GM18520 (cell line): ENCODE measurements at regions not wholly inside any gene's neighbourhood (a gene's known extent, or its start where the extent isn't known, plus 50 kb on each side); places are given as distances from the start of the nearest gene placed in this dataset.

Source experiments
- ATAC-seq: cut with Tn5 transposase; IDR thresholded peaks from one replicate; pipeline ENCODE4 v1.9.1; 2021; ENCODE audit not compliant: unreplicated experiment

GRCh38 chr12:19941096-19941495 lies 427.2 kb upstream of the PDE3A start:
- ATAC-seq = no peak

DNA sequence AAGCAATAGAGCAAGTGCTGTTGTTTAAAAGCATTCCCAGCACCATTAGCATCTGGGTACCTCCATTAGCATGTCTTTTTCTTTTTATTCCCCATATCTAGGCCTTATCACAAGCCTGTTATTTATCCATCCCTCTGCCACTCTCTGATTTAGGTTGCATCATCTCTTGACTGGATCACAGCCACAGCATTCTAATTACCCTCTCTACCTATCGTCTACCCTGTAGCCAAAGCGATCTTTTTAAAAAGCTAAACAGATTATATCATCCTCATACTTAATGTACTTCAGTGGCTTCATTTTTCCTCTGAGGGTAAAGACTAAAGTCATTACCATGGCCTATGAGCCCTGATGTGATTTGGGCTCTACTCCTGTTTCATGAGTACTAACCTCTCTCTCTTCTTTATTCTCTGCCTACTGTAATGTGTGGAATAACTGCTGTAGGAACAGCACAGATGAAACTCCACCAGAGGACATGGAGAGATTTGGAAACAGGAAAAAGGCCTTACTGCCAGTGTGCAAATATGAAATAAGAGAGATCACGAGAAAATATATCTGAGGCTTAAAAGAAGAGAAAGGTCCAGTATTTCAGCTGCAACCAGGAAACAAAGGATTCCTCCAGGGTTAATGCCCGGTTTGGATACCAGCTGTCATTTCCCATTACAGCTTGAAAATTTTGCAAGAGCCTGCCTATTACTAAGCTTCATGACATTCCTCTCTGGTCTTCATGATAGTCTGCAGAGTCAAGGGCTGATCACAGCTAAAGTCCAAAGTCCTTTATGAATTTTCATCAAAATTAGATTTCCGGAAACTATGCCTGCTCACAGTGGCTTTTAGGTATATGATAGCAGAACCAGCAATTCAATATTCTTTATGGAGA lies 422.5 kb upstream of the PDE3A start:
- ATAC-seq = no peak

GRCh38 chr12:19946550-19946949 lies 421.8 kb upstream of the PDE3A start:
- ATAC-seq = no peak

- no peak for ATAC-seq
Observed at GRCh38 chr12:19947344-19947743, 421.0 kb upstream of the PDE3A start.

DNA sequence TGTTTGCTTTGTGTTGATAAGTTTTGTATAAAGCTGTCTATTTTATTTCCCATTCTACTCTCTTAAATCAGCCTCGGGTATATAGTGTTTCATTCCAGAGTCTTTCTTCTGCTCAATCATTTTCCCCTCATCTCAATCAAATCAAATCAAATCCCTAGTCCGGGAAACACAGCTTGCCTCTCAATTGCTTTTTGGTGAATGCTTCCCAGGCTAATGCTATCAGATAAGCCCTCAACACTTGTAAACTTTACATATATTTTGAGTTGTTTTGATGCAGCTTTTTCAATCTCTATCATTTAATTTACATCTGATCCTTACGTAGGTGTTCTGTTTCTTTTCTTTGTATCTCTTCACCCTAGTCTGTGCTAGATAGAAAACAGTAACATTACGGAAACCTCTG lies 416.7 kb upstream of the PDE3A start:
- ATAC-seq = no peak

GRCh38 chr12:19953734-19954133 lies 414.6 kb upstream of the PDE3A start:
- ATAC-seq = no peak

DNA sequence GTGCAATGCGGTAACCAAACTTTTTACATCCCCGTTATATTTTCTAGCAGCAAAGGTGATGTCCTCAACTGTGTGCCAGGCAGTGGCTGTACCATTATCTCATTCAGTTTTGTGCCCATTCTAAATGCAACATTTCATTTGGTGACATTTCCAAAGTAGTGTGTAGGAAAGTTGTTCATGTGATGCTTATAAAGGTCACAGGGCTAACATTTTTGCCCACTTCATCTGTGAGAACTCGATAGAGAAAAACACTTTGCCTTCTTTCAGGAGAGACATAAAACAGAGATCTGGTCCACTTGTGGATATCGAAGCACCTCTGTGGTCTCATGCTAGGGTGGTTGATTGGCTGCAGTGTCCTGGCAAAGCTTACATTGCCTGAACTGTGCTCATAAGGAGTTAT lies 414.2 kb upstream of the PDE3A start:
- ATAC-seq = no peak

DNA sequence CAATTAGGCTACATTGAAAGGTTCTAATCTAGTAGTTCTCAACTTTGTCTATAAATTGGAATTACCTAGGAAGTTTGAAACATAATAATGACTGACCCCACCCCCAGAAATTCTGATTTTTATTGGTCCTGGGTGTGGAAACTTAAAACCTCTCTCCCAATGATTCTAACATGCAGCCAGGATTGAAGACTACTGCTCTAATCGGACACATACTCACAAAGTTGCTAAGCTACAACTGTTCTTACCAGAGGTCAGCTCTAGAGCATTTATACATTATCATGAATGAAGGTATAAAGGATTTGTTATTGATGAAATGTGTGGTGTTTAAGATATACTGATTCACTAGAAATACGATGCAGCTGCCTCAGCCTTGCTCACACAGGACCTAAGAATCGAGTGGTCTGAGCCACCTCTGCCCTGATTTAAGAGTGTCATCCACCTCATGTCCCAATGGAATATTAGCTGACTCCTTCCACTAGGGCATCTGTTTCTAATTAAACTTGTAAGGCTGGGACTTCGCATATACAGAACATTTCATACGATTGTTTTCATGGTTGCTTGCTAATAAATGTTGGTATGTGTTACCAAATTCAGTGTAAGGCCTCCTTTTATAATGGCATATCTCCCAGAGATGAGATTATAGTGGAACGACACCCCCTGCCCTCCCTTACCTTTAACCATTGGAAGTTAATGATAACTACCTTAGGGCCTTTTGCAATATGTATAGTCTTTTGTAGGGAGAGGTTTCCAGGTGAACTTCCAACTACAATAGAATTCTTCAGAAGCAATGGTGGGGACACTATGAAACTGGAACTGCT lies 410.8 kb upstream of the PDE3A start:
- ATAC-seq = no peak

DNA sequence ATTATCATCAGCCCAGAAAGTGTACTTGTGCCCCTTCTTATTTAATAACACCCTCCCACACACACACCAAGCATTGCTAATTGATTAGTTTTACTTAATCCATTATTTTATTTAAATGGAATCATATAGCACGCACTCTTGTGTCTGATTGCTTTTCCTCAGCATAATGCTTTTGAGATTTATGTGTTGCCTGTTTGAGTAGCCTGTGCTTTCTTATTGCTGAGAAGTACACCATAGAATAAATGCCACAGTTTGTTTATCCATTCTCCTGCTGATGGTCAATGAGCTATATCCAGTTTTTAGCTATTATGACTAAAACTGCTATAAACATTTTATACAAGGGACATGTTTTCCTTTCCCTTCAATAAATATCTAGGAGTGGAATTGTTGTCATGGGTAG lies 409.9 kb upstream of the PDE3A start:
- no peak for ATAC-seq

- ATAC-seq = no peak
Observed at GRCh38 chr12:19959353-19959752, 409.0 kb upstream of the PDE3A start.

GRCh38 chr12:19960527-19960926 lies 407.8 kb upstream of the PDE3A start:
- no peak for ATAC-seq

DNA sequence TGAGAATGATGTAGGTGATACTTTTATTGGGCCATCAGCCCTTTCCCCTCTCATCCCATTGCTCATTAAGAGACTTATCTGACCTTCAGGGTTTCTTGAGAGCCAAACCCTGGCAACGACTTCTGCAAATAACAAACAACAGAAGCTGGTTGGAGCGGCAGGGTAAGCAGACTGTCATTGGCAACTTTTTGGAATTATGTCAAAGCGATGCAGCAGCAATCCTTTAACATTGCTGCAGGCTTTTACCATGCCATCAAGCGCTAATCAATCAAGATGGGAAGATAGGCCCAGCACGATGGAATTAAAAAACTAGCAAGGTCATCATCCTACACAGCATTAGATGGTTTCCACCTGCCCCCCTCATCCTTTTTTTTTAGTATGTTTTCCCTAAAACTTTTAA lies 406.1 kb upstream of the PDE3A start:
- no peak for ATAC-seq

DNA sequence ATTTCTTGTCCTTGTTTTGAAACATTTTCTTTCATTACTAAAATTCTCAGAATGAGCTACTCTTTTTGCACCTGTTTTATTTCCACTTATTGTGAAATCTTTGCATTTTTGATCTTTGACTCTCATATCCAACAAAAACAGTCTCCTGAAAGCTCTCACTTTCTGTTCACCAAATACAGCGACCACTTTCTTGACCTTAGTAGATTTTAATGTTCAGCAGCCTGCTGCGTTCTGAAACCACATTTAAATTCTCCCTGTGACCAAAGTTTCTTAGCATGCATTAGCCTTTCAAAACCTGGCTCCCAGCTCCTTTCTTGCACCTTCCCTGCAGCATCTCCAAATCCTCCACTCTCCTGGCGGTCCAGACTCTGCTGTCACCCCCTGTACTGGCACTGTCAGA lies 404.4 kb upstream of the PDE3A start:
- no peak for ATAC-seq

DNA sequence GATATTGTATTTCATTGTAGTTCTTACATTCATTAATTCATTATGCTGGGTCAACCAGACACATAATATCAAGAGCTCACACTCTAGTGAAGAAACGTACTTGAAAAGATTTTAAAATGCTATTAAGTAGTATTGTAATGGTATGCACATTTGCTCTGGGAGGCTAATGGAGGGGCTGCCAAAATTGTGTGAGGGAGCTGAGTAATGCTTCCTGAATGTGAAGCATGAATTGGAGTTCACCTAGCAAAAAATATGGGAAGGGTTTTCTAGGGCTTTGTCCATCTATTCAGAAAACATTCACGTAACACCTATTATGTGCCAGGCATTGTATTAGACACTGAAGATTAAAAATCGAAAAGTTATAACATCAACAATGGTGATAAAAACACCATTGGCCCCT lies 403.8 kb upstream of the PDE3A start:
- ATAC-seq = no peak

- no peak for ATAC-seq
Observed at GRCh38 chr12:19965196-19966038, 402.9 kb upstream of the PDE3A start.

DNA sequence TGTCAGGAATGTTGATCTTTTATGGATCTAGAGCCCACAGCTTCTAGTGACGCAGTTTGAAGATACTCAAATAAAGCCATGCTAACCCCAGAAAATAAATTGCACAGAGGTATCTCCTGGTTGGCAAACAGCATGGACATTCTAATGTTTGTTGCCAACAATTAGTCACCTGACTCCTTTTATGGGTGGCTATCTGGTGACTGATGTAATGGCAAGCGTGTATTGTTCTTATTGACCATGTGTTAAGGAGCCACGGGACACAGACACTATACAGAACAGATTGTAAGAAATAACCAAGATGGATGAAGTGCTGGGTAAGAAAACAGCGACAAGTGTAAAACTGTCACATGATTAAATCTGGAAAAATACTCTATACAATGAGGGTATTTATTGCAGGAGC lies 401.3 kb upstream of the PDE3A start:
- ATAC-seq = no peak

DNA sequence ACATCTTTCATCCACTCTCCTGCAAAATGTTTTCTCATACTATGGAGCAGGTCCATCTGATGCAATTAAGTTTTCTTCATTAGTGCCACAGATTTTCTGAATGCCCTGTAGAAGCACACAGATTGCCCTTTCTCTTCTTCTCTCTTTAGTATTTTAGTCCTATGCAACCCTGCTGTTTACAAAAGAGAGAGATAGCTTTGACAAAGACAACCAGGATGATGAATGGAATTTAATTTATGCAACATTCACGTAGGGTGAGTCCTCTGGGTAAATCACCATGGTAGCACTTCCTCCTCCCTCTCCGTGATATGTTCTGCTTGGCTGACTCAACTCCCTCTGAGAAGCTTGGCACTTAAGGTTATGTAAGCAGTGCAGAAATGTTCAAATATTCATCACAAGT lies 400.9 kb upstream of the PDE3A start:
- ATAC-seq = no peak

GRCh38 chr12:19970116-19970515 lies 398.2 kb upstream of the PDE3A start:
- ATAC-seq = no peak

DNA sequence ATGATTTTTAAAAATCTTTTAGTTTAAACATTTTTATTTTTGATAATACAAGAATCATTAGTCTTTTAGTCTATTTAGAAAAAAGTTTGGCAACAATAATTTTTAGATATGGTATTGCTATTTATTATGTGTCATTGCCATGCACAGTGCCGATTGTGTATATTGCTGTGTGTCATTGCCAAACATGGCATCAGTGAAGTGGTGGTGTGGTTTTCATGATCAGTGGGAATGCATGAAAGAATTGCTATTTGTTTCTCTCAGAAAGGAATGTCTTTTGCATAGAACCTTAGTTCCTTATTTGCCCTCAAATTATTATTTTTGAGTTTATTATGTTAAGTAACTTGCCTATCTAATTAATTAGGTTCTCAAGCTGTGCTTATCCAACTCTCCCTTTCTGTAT lies 397.5 kb upstream of the PDE3A start:
- ATAC-seq = no peak

- no peak for ATAC-seq
Observed at GRCh38 chr12:19971361-19972280, 396.7 kb upstream of the PDE3A start.
